Activated gamma-delta T cell treated with anti-CD3 and anti-CD28 coated beads, Interleukin-2, amount 50 U/mL, for 16 hours (primary cell): ENCODE measurements at regions not wholly inside any gene's neighbourhood (a gene's known extent, or its start where the extent isn't known, plus 50 kb on each side); places are given as distances from the start of the nearest gene placed in this dataset.
"Not testable (repeated sequence)": the region's sequence is repeated elsewhere in the genome, so short reads cannot be mapped to it uniquely, and the experiment has no call there.

Source experiments
- DNase-seq: peaks from one replicate; pipeline ENCODE4 v3.0.0-alpha.2; 2020; ENCODE audit warnings: low read depth

GRCh38 chr3:153978006-153978405 lies 143.2 kb upstream of the ARHGEF26 start:
- no peak for DNase-seq

DNA sequence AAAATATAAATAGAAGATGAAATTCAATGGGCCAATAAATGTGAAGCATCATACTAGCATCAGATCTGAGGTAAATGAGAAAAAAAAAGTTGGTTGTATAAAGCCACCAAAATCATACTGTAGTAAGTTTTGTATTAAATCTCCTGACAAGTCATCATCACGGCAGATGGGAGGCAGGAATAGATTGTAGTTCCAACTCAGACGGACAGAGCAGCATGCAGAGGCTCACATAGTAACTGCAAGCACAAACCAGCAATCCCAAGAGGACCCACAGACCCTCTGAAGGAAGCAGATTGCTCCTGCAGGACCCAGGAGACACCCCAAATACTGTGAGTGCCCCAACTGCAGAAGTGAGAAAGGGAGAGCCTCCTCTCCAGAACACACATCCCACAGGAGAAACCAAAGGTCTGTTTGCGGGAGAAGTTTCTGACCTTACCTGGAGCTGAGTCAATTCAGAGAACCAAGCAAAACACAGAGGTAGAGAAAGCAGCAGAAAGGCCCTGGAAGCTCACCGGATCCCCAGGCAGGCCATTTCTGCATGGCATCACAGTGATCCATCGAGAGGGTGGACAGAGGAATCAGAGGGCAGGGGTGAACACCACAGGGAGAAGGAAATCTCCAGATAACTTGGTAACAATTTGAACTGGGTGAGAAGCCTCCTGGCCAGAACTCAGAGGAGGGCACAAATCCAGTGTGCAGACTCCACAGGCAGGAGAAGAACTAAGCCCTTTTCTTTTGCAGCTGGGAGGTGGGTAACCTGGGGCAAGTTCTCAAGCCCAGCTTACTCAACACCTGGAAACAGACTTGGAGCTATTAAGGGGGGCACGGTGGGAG lies 141.6 kb upstream of the ARHGEF26 start:
- DNase-seq = no peak

GRCh38 chr3:153980252-153980590 lies 141.0 kb upstream of the ARHGEF26 start:
- no peak for DNase-seq

- DNase-seq = not testable (repeated sequence)
Measured at GRCh38 chr3:153997364-153997763, 123.8 kb upstream of the ARHGEF26 start.

DNA sequence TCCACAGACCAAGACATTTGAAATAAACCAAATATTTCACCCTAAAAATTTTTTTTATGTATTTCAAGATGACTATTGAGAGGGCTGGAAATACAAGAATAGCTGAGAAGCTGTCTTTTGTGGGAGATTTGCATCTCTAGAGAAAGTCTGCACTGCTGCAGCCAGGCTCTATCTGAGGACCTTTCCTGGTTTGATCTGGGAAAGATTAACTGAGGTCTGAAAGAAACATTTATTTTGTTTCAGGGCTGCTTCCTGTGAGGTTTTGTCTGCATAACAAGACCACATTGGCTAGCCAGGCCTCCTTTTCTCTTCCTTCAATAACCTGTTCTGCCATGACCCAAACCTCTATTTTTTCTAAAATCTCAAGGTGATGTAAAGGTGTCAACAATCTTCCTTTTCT lies 117.5 kb upstream of the ARHGEF26 start:
- DNase-seq = no peak

- DNase-seq = no peak
Measured at GRCh38 chr3:154011036-154011435, 110.2 kb upstream of the ARHGEF26 start.

DNA sequence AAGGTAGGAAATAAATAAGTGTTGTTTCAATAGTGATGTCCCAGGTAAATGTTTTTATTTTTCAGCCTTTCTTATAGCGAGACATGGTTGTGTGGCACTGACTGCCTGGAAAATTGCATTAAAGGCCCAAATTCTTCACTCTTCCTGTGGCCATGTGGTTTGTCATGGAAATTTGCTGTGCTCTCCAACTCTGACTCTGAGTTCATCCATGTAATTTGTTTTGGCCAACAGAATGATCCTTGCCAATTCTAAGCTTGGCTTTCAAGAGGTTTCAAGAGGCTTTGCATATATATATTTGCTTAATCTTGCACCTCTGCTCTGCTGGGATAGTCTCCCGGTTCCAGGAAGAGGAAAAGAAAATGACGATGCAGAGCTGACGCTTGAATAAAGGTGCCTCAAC lies 107.5 kb upstream of the ARHGEF26 start:
- DNase-seq = no peak

DNA sequence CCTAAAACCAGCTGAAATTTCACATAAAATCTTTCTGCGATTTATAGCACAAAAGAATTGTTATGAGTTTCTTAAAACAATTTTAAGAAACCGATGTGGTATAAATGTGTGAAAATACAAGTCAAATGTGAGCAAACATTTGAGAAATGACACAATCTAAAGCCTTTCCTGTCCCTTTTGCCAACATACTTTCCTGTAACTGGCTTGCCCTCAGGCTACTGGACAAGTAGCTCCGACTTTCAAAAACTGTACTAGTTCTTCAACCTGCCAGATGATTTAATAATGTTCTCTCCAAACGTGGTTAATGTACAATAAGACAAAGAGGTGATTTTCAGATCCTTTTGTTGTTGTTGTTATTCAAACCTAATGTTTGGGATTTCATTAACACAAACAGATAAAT lies 105.9 kb upstream of the ARHGEF26 start:
- no peak for DNase-seq

GRCh38 chr3:154018100-154018696 lies 103.0 kb upstream of the ARHGEF26 start:
- DNase-seq = no peak

DNA sequence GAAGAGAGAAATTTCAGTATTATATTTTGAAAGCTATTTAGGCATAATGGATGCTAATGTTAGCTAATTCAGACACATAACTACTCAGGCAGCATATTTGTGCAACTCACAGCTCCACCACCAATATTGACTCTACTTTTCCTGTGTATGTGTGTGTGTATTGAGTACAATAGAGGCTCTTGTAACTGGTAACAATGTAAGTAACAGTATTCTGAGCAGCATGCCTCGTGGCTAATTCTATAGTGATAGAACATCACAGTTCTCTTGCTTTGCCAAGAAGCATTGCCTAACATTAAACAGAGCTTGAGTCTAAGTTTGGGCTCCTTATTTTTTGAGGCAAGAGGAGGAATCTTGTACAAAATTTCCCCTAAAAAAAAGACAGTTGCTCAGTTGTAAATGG lies 98.6 kb upstream of the ARHGEF26 start:
- DNase-seq = no peak

DNA sequence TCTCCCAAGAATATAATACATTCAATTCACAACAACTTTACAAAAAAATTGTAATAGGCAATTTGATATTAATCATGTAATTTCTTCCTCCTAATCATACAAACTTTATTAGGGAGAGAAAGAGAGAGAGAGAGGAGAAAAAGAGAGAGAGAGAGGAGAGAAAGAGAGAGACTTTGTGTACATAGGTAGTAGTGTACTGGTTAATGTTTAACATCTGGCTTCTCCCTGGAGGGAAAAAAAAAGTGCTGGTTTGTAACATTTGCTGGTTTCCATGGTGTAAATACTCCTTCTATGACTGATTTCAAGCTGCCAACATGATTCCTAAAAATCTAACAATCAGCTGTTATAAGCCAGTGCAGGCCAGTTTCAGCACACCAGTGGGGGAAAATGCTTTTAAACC lies 98.0 kb upstream of the ARHGEF26 start:
- DNase-seq = no peak

DNA sequence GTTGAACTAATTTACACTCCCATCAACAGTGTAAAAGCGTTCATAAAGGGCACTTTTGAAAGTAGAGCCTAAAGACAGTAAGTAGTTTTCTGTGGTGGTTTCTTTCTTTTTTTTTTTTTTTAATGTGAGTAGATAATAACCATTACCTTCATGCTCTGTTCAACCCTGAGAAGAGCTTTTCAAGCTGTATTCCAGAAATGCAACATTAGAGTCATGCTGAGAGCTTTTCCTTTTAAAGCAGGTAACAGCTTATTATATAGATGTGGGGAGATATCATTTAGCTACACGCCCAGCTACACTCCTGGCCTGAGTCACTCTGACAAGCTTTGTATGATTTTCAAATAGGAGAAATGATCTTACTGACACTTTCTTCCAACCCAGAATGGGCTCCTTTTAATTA lies 96.2 kb upstream of the ARHGEF26 start:
- DNase-seq = no peak

DNA sequence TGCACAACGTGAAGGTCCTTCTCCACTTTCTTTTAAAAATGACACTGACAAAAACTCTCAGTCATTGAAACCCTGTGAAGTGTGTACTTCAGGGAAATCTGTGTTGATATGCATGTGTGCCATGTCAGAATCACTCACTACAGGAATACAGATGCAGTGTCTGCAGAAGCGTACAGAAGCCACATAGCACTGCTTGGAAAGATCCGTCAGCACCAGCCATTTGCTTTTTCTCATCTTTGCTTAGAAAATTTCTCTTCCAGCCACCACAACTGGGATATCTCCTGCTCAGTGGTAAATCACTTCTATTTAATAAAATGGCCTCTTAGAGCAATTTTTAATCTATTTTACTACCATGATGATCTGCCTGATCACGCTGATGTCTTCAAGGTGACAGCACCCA lies 91.3 kb upstream of the ARHGEF26 start:
- DNase-seq = no peak

DNA sequence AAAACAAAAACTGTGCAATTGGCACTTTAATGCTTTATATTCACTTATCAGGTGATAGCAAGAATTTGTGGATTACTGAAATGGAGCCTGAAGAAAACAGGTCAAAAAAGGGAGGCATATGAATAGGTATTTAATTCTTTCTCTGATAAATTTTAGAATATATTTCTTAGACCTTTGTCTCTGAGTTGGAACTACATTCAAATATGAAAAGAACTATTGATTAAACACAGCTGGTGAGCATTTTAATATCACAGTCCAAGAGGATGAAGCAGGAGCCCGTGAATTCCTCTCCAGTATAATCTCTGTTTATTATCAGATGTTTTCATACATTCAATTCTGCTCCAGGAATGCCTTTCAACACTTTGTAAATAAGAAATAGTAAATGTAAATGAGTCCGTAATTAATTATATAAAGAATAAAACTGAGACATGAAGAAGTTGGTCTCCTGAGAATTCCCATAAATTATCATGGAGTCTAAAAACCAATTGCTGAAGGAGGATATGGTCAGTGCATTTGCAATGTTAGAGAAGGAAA lies 86.3 kb upstream of the ARHGEF26 start:
- no peak for DNase-seq

- no peak for DNase-seq
Measured at GRCh38 chr3:154040283-154040682, 80.9 kb upstream of the ARHGEF26 start.

GRCh38 chr3:154044671-154045070 lies 76.5 kb upstream of the ARHGEF26 start:
- no peak for DNase-seq

GRCh38 chr3:154050216-154050615 lies 71.0 kb upstream of the ARHGEF26 start:
- no peak for DNase-seq

DNA sequence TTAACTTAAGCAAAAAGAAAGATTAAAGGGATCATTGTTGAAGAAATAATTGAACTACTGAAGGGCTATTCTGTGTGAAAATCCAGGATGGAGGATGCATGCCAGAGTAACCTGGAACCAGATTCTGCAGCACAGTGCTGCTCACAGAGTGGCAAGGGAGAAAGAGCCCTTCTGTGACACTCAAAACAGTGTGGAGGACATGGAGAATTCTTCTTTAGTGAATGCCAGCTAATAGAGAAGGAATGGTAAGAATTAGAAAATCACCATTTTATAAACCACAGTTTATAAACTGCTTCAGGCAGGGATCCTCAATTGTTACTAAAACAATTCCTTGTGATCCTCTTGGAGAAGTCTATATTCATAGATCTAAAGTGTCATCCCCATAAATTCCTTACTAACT lies 70.4 kb upstream of the ARHGEF26 start:
- DNase-seq = no peak

- DNase-seq = no peak
Measured at GRCh38 chr3:154059833-154060232, 61.4 kb upstream of the ARHGEF26 start.

GRCh38 chr3:154060238-154061000 lies 60.8 kb upstream of the ARHGEF26 start:
- no peak for DNase-seq

DNA sequence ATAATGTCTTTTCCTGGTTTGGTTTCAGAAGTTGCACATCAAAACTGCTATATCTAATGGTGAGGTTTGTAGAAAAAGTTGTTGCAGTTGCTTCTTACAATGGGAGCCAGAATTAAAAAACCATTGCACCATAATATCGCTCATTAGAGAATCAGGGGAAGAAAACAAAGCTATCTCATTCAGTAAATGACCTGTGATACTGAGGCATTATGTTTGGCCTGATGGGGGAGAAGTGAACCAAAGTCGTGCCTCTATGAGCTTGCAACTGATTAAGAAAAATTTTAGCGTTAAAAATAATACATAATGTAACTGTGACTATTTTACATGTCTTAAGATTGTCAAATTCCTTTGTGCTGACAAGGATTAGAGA lies 60.2 kb upstream of the ARHGEF26 start:
- DNase-seq = no peak

DNA sequence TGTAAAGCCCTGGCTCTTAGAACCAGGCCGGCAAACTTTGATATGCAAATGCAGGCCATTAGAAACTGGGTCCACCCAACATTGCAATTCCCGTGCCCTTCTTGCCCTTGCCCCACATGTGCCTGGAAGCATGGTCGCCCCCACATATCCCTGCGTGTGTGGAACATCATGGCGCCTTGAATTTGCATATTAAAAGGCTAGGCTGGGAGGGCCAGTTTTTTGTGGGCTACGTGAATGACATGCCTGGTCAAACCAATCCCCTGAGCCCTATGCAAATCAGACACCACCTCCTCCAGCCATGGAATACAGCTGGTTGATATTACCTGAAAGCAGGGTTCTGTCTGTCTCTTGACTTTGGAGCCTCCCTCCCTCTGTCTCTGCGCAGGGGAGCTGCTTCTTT lies 58.7 kb upstream of the ARHGEF26 start:
- no peak for DNase-seq

DNA sequence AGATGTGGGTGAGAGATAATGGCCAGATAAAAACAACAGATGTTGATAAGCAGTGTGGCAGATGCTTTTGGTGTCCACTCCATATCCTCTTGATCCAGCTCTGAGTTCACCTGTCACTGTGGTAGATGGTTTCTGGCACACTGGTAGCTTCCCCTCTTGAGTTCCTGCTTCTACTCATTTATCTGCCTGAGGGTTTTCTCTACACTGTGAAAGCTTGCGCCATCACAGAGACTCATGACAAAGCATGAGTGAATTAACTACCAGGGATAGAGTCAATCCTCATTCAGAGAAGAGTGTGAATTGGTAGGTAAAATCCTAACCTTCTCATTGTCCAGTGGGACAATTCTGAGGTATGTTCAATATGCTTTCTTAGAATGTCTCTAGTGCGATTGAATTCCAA lies 50.0 kb upstream of the ARHGEF26 start:
- DNase-seq = no peak
